Fibroblast of skin of abdomen (primary cell): ENCODE measurements at regions not wholly inside any gene's neighbourhood (a gene's known extent, or its start where the extent isn't known, plus 50 kb on each side); places are given as distances from the start of the nearest gene placed in this dataset.
"Not testable (repeated sequence)": the region's sequence is repeated elsewhere in the genome, so short reads cannot be mapped to it uniquely, and the experiment has no call there.

Experiments
- DNase-seq: peaks from one replicate; pipeline ENCODE4 v3.0.0-alpha.2; 2013

DNA sequence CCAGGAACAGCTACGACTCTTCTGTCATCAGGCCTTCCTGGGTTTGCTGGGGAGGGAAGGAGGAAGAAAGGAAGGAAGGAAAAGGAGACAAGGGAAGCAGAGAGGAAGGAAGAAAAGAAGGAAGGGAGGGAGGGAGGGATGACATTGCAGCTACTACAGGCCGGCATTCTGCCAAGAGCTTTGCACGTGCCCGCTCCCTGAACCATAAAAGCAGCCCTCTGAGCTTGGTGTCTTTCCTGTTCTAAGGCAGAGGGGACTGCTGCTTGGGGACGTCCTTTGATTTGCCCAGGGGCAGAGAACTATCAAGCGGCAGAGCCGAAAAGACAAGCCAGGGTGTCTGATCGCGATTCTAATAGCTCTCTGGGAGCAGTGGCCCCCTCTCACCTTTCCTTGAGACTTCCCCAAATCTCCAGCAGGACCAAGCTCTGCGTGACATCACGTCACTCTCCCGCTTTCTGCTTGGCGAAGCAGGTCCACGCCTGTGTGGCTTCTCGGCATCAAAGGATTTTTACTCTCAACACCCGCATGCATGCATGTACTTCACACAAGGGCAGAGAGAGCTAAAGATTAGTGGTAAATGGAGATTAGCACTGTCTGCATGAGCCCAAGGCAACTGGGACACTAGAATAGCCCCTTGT, 167.8 kb upstream of the AUTS2 start:
- peak; percentile 53 for DNase-seq

DNA sequence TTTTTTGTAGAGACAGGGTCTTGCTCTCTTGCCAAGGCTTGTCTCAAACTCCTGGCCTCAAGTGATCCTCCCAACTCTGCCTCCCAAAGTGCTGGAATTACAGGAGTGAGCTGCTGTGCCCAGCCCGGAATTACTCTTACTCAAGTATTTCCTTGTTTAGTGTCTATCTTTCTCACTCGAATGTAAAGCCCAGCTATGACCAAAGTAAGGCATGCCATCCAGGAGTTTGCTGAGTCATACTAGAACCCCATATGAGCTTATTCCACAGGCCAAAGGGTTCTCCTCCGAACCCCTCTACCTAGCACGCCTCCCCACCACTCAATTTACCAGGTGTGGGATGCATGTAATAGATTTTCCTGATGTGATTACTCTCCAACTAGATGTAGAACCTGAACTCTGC, 166.6 kb upstream of the AUTS2 start:
- DNase-seq, result no peak

DNA sequence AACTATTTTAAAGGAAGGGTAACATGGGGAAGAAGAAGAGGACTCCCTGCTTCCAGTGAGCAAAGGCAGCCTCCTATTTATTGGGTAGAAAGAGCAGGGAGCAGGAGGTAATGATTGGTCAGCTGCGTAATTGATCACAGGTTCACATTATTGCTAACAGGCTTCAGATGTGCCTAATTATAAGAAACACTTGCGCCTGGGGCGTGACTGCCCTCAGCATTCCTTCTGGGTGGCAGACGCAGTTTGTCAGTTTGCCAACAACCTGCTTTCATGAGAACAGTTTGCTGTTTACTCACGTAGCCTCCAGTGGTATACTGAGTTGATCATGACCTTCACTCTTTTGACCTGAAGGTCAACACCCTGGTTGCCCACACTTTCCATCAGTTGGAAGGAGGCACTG, 166.0 kb upstream of the AUTS2 start:
- DNase-seq, result peak; percentile 53

DNA sequence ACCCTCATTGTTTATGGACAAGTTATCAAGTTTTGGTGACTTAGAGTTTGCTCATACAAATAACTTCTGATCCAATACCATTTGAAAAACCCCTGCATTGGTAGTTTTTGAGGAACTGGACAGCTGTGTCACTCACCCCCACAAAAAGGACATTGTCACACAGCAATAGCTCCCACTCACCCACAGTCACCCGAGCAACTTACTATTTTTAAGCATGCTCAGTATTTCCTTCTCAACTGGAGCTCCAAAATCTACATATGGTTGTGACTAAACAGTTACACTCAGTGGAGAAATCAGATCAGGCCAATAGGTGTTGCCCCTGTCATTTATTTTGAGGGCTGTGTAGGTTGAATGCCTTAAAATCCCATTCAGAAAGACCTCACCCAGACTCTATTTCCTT, 165.2 kb upstream of the AUTS2 start:
- no peak for DNase-seq

DNA sequence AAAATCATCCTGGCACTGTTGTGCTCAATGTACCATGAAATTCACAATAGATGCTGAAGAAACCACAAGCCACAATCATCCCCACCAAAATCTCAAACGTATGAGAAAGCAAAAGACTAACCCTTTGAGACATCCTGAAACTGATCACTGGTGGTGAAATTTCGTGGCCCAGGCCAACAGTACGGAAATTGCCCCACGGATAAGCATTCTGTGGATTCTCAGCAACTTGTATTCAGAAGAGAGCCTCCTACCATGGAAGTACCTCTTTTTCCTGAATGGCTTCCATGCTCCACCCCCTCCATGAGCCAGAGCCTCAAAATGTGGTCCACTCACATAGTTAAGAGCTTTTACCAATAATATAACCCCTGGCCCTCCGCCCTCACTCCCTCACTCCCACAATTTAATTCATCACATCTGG, 163.9 kb upstream of the AUTS2 start:
- peak; percentile 95 for DNase-seq

DNA sequence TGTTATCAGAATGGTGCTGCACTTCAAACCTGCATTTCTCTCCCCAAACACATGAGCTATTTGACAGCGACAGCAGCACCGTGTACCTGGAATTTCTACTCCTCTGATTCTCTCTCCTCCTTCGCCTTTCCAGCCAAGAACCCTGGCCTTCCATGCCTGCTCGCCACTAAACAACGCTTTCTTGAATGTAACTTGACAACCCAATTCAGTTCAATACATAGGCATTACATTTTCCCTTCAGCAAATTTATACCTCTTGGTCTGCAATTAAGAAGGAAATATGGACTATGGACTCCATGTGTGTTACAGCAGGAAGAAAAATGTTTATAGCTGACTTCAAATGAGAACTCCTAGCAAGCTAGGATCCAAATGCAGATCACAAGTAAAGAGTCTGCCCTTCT, 162.6 kb upstream of the AUTS2 start:
- no peak for DNase-seq

DNA sequence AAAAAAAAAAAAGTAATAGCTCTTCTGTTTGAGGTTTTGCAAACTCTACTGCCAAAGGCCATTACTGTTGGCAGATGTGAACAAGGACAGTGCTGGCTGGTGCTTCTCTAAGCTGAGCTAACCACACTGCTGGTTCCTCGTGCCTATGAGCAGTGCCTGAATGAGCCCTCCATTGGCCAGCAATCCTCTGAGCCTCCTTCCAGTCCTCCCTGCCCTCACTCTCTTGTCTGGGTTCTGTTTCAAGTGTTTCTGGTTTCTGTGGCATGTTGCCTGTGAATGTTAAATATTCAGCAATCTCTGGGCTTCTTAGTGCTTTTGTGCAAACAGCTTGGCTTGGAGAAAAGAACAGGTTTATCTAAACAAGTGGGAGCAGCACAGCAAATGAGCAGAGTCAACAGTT, 161.3 kb upstream of the AUTS2 start:
- DNase-seq, result no peak

DNA sequence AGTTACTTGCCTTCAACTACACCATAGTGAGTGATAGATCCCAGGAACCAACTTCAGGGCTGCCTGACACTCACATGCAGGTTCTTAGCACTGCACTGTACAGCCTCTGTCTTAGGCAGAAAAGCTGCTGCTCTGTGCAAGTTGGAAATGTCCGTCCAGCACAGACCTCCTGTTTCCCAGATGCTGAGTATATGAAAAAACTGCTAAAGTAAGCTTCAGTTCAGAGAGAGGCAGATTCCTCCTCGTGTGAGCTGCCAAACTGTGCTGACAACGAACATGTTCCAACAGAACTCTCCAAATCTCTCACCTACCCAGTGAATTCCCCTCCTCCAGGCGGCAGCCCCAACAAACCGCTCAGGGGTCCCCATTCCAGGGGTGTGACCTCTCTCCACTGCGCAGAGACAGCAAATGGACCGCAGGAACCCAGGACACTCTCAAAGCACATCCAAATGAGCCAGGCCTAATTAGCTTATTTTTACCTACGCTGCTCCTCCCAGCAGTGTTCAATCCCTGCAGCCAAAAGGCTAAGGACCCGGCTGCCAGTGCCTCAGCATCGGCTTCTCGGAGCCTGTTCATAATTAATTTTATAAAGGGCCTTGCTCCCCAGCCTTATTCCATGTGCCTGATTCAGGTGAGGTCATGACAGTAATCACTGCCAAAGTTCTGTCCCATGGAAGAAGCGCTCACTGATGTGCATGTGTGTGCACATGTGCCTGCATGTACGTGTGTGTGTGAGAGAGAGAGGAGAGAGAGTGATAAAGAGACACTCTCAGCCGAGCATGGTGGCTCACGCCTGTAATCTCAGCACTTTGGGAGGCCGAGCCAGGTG, 159.5 kb upstream of the AUTS2 start:
- peak; percentile 18 for DNase-seq

DNA sequence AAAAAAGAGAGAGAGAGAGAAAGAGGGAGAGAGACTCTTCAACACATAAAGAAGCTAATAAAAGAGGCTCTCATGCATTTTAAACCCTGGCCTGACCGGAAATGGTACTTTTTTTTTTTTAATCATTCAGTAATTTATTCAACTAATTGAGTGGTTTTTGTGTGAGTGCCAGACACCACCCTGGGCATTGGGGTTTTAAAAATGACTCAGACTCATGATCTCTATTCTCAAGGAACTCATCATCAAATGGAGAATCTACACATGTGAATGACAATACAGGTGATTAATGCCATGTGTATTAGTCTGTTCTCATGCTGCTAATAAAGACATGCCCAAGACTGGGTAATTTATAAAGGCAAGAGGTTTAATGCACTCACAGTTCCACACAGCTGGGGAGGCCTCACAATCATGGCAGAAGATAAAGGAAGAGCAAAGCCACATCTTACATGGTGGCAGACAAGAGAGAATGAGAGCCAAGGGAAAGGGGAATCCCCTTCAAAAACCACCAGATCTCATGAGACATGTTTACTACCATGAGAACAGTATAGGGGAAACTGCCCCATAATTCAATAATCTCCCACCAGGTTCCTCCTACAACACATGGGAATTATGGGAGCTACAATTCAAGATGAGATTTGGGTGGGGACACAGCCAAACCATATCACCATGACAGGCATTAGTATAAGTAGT, 158.5 kb upstream of the AUTS2 start:
- peak; percentile 36 for DNase-seq

DNA sequence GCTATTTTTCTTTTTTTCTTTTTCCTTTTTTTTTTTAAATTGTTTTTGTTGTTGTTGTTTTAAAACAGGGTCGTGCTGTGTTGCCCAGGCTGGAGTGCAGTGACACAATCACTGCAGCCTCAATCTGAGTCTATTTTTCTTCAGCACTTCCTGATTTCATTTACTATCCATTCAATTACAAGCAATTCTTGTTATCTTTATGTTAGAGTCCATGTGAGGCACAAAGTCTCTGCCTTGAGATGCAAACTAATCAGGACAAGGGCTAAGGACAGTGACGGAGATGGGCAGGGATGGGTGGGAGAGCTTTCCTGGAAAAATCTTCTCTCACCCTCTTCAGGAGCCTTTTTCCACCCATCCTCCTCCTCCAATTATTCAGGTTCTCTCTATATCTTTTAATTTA, 157.3 kb upstream of the AUTS2 start:
- no peak for DNase-seq

DNA sequence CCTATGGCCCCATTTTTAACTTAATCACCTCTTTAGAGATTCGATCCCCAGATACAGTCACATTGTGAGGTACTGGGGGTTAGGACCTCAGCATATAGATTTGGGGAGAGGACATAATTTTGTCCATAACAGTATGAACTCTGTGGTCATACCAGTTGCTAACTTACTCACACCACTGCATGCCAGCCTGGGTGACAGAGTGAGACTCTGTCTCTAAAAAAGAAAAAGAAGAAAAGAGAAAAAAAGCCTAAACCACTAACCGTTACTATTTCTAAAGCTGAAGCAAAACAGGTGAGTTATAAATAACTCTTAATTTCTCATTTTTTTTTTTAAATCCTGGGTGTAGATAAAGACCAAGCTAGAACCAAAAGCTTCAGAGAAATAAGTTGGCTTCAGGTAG, 155.1 kb upstream of the AUTS2 start:
- no peak for DNase-seq

DNA sequence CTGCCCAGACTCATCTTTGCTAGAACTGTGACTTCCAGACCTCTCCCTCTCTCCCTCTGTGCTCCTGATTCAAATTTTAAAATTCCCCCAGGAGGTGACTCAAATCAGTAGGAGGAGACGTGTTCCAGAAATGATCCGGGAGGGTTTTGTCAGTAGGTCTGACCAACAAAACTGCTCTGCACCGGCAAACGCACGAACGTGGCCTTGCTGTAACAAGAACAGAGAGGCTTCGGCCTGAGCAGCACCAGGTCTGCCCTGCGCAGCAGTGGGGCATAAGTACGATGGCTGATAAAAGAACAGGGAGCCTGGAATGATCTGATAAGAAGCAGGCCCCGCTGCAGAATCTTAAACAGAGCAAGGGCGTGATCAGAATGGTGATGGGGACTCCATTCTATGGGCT, 152.7 kb upstream of the AUTS2 start:
- DNase-seq, result no peak

DNA sequence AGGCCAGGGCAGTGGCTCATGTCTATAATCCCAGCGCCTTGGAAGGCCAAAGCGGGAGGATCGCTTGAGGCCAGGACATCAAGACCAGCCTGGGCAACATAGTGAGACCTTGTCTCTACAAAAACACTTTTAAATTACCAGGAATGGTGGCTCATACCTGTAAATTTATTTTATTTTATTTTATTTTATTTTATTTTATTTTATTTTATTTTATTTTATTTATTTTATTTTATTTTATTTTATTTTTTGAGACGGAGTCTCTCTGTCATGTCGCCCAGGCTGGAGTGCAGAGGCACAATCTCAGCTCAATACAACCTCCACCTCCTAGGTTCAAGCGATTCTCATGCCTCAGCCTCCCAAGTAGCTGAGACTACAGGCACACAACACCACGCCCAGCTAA, 152.1 kb upstream of the AUTS2 start:
- DNase-seq, result not testable (repeated sequence)

DNA sequence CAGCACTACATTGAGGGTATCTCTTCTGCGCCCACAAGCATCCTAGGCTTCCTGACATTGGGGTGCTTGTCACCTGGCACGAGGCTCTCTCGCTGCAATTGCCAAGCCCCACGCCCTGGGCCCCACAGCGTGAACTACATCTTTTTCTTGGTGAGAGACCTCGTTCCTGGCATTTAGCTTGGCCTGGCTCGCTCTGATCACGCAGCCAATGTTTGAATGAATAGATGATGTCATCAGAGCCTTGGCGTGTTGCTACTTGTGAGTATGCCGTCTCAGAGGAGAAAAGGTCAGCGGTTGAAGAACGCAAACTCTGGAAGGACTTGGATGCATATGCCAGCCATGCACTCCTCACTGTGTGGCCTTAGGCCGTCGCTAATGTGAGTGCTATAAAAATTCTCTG, 150.2 kb upstream of the AUTS2 start:
- peak; percentile 29 for DNase-seq

DNA sequence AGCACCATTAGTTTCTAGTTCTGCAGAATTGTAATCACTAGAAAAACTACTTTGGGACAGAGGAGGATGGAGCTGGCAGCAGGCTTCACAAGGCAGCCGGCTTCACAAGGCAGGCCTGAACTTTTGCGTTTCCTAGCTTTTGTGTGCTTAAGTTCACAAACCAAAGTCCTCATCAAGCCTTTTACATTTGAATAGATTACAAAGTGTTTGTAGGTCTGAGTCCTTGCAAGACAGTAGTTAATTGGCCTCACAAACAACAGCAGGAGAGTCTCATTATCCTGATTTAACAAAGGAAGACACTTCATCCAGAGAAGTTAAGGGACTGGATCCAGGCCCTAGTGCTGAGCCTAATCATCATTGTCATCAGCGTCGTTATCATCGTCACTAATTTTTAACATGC, 147.8 kb upstream of the AUTS2 start:
- DNase-seq, result no peak

DNA sequence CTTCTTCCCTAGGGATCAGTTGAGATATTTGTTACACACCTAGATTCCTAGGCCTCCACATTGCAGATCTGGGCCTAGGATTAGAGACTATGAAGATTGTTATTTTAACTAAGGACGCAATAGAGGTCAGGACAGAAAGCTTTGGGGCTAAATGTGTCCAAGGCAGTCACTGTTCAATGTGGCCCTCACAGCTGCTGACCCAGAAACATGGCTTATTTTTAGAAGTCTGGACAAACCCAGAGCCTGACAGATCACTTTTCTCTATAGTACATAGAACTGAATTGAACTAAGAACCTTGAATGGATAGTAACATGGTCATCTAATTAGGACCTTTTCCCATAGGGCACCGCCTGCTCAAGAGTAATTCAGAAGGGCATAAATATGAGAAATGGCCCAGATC, 146.6 kb upstream of the AUTS2 start:
- DNase-seq, result no peak

DNA sequence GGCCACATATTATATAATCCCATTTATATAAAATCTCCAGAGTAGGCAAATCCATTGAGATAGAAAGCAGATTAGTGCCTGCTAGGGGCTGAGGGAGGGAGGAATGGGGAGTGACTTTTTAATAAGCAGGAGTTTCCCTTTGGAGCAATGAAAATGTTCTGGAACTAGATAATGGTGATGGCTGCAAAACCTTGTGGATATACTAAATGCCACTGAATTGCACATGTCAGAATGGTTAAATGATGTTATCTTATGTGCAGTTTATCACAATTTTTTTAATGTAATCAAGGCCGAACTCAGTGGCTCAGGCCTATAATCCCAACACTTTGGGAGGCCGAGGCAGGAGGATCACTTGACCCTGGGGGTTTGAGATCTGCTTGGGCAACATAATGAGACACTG, 145.5 kb upstream of the AUTS2 start:
- no peak for DNase-seq

DNA sequence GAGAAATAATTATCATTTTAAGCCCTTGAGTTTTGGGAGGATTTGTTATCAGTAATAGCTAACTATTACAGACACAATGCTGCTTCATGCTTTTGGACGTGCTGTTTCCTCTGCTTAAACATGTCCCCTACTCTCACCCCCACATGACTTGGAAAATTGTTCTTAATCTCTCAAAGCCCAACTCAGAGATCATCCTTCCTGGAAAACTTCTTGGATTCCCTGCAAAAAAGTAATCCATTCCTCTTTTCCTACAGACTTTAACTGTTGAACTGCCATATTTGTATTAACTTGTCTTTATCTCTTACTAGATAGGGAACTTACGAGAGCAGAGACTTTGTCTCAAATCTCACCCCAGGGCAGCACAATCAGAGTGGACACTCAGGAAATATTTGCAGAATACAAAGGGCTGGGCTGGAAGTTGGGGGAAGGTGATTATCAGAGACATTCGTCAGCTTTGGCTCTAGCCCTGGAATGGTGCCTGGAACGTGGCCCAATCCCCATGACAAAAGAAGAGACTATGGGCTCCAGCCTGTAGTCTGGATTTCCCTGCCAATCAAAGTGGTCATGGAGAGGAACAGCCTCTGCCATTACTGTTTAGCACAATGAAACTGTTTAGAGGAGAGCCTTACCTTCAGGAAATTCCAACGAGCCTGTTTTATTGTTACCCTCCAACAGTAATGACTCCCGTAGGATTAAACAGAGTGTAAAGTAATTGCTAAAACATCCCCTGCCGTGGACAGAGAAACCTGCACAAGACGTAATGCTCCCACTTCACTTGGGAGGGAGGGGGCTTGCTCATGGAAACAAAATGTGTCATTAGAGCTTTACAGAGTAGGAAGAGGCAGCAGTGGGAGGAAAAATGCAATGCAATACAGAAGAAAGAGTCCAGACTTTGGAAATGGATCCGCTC, 140.4 kb upstream of the AUTS2 start:
- peak; percentile 73 for DNase-seq

DNA sequence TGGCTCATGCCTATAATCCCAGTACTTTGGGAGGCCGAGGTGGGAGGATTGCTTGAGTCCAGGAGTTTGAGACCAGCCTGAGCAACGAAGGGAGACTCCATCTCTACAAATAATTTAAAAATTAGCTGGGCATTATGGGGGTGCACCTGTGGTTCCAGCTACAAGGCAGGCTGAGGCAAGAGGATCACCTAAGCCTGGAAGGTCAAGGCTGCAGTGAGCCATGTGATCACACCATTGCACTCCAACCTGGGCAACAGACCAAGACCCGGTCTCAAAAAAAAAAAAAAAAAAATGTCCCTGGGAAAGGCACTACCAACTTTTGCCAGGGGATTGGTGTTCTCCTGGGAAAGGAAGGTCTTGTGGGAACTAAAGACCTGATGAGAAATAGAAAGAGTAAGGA, 134.2 kb upstream of the AUTS2 start:
- DNase-seq, result no peak

DNA sequence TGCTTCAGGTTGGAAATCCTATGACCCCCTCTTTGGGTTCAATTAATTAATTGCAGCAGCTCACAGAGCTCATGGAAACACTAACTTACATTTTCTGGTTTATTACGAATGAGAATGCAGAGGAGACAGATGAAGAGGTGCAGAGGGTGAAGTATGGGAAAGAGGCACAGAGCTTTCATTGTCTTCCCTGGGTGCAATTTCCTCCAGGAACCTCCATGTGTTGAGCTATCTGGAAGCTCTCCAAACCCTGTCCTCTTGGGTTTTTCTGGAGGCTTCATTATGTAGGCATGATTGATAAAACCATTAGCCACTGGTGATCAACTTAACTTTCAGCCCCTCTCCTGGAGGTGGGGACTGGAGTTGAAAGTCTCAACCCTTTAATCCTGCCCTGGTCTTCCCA, 133.0 kb upstream of the AUTS2 start:
- DNase-seq, result no peak

DNA sequence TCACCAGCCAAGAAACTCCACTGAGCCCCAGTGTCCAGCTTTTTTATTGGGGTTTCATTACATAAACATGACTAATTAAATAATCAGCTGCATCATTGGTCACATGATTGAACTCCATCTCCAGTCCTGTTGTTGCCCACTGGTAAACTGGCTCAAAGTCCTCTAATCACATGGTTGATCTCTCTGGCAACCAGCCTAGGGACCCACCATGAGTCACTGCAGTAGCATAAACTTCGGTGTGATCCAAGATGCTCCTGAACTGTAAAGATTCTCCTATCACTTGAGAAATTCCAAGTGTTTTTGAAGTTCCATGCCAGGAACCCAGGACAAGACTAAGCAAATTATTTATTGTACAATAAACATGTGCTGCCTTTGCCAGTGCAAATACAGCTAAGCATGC, 130.4 kb upstream of the AUTS2 start:
- DNase-seq, result no peak

DNA sequence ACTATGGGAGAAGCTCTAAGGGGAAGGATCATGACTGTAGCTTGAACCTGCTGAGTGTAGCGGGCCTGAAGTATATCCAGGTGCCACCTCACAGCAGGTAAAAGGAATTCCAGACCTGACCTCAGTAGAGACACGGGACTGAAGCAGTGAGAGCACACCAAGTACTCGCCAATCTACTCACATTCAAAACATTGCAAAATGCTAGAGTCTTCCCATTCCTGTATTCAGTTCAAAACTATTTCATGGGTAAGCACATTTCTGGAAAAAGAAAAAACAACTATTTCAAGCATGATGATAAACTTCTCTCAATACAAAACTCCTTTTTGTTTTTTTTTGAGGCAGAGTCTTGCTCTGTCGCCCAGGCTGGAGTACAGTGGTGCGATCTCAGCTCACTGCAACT, 121.9 kb upstream of the AUTS2 start:
- peak; percentile 34 for DNase-seq

DNA sequence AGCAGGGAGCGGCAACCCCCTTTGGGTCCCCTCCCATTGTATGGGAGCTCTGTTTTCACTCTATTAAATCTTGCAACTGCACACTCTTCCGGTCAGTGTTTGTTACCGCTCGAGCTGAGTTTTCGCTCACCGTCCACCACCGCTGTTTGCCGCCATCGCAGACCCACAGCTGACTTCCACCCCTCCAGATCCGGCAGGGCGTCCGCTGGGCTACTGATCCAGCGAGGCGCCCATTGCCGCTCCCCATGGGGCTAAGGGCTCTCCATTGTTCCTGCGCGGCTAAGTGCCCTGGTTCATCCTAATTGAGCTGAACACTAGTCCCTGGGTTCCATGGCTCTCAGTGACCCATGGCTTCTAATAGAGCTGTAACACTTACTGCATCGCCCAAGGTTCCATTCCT, 115.6 kb upstream of the AUTS2 start:
- DNase-seq, result no peak
